Mesenchymal stem cell (in vitro differentiated cells and primary cell): ENCODE measurements at regions not wholly inside any gene's neighbourhood (a gene's known extent, or its start where the extent isn't known, plus 50 kb on each side); places are given as distances from the start of the nearest gene placed in this dataset.

ENCODE experiments used
- DNase-seq: peaks from one replicate; pipeline ENCODE4 v3.0.0-alpha.2; 2013
- H2AFZ ChIP-seq: one replicate; pipeline ENCODE4 v1.6.1; 2013; ENCODE audit warnings: low read depth, mild to moderate bottlenecking, control low read depth, inconsistent platforms, low read length, moderate library complexity
- H2AK5ac ChIP-seq: 2 replicates; pipeline ENCODE4 v1.6.1; 2013; ENCODE audit warnings: low read length, moderate library complexity, mild to moderate bottlenecking, inconsistent platforms; ENCODE audit not compliant: severe bottlenecking
- H2BK120ac ChIP-seq: one replicate; pipeline ENCODE4 v1.6.1; 2013; ENCODE audit warnings: low read depth, mild to moderate bottlenecking, inconsistent platforms, low read length, moderate library complexity
- H2BK12ac ChIP-seq, 2 experiments: one replicate each; pipeline ENCODE4 v1.6.1; 2013; ENCODE audit warnings: inconsistent platforms in 2 of 2, low read length in 2 of 2, mild to moderate bottlenecking in 2 of 2, moderate library complexity in 2 of 2, control low read depth in 1 of 2
- H2BK15ac ChIP-seq: one replicate; pipeline ENCODE4 v1.6.1; 2013; ENCODE audit warnings: mild to moderate bottlenecking, low read depth, inconsistent platforms; ENCODE audit not compliant: poor library complexity, severe bottlenecking
- H2BK5ac ChIP-seq: 2 replicates; pipeline ENCODE4 v1.6.1; 2013; ENCODE audit warnings: low read depth, mild to moderate bottlenecking, low read length, control low read depth, inconsistent platforms; ENCODE audit not compliant: poor library complexity, severe bottlenecking
- H3K14ac ChIP-seq, 2 experiments: one replicate each; pipeline ENCODE4 v1.6.1; 2013; ENCODE audit warnings: inconsistent platforms in 2 of 2, low read length in 2 of 2, control low read depth in 1 of 2, mild to moderate bottlenecking in 1 of 2, moderate library complexity in 1 of 2
- H3K18ac ChIP-seq, 2 experiments: one replicate each; pipeline ENCODE4 v1.6.1; 2013; ENCODE audit warnings: inconsistent platforms in 2 of 2, low read length in 2 of 2, control low read depth in 1 of 2, low read depth in 1 of 2, mild to moderate bottlenecking in 1 of 2
- H3K23ac ChIP-seq, 2 experiments: one replicate each; pipeline ENCODE4 v1.6.1; 2013; ENCODE audit warnings: inconsistent platforms in 2 of 2, low read length in 2 of 2, mild to moderate bottlenecking in 2 of 2, moderate library complexity in 2 of 2, control low read depth in 1 of 2
- H3K27ac ChIP-seq: 2 replicates; pipeline ENCODE4 v1.5.1; 2013; ENCODE audit warnings: mild to moderate bottlenecking, moderate library complexity, low read length, control low read depth, inconsistent platforms; ENCODE audit not compliant: poor library complexity, severe bottlenecking
- H3K27me3 ChIP-seq, 2 experiments: 2 replicates each; pipeline versions ENCODE4 v1.6.1 to v1.7.0; 2013; ENCODE audit warnings: low read length in 2 of 2, mild to moderate bottlenecking in 2 of 2, moderate library complexity in 2 of 2, control low read depth in 1 of 2, inconsistent platforms in 1 of 2; ENCODE audit not compliant: control insufficient read depth in 1 of 2, insufficient read depth in 1 of 2
- H3K36me3 ChIP-seq, 2 experiments: 2 replicates each; pipeline versions ENCODE4 v1.6.1 to v1.7.0; 2013; ENCODE audit warnings: low read length in 2 of 2, control low read depth in 1 of 2, inconsistent platforms in 1 of 2, low read depth in 1 of 2, mild to moderate bottlenecking in 1 of 2; ENCODE audit not compliant: insufficient read depth in 2 of 2, control insufficient read depth in 1 of 2
- H3K4ac ChIP-seq, 2 experiments: one replicate each; pipeline ENCODE4 v1.6.1; 2013; ENCODE audit warnings: inconsistent platforms in 2 of 2, low read length in 2 of 2, mild to moderate bottlenecking in 2 of 2, moderate library complexity in 2 of 2, control low read depth in 1 of 2, low read depth in 1 of 2
- H3K4me1 ChIP-seq: 2 replicates; pipeline ENCODE4 v1.6.1; 2013; ENCODE audit warnings: low read depth, low read length, control low read depth; ENCODE audit not compliant: control insufficient read depth, insufficient read depth
- H3K4me2 ChIP-seq: 2 replicates; pipeline ENCODE4 v1.6.1; 2013; ENCODE audit warnings: low read length, mild to moderate bottlenecking, inconsistent platforms; ENCODE audit not compliant: poor library complexity, severe bottlenecking
- H3K4me3 ChIP-seq, 2 experiments: 2 replicates each; pipeline versions ENCODE4 v1.5.1 to v1.7.0; 2013; ENCODE audit warnings: low read length in 2 of 2, mild to moderate bottlenecking in 2 of 2, control low read depth in 1 of 2, low read depth in 1 of 2; ENCODE audit not compliant: insufficient read depth in 1 of 2
- H3K79me1 ChIP-seq: replicated peaks from 2 replicates; pipeline ENCODE4 v1.6.1; 2013; ENCODE audit warnings: mild to moderate bottlenecking, control low read depth, low read length, inconsistent platforms; ENCODE audit not compliant: poor library complexity, severe bottlenecking
- H3K9ac ChIP-seq: 2 replicates; pipeline ENCODE4 v1.7.0; 2013; ENCODE audit warnings: mild to moderate bottlenecking, low read length, moderate library complexity
- H3K9me3 ChIP-seq: 2 replicates; pipeline ENCODE4 v1.7.0; 2013; ENCODE audit warnings: mild to moderate bottlenecking, low read length; ENCODE audit not compliant: control insufficient read depth
- H4K8ac ChIP-seq: one replicate; pipeline ENCODE4 v1.6.1; 2013; ENCODE audit warnings: inconsistent platforms, mild to moderate bottlenecking, low read length, moderate library complexity
- H4K91ac ChIP-seq: one replicate; pipeline ENCODE4 v1.6.1; 2013; ENCODE audit warnings: mild to moderate bottlenecking, low read length, inconsistent platforms
- WGBS: methylation state at CpG from one replicate; pipeline ENCODE4 v1.1.7; 2013; ENCODE audit warnings: mixed read lengths; 5-methylcytosine and 5-hydroxymethylcytosine counted together

- no peak overlapping the region for H2AK5ac ChIP-seq
- no peak overlapping the region for H2BK12ac ChIP-seq
- no peak overlapping the region for H4K91ac ChIP-seq
- peaks cover 18 to 49% of the 10 kb centered on the region in 2 experiments for H3K27me3 ChIP-seq
- no peak overlapping the region for H2AFZ ChIP-seq
- H2BK5ac ChIP-seq, result no peak overlapping the region
- no peaks in the 10 kb centered on the region for H3K9me3 ChIP-seq
- H3K27ac ChIP-seq, result no peak overlapping the region
- no peak overlapping the region for H3K23ac ChIP-seq
- no peak overlapping the region for H3K4ac ChIP-seq
- H3K79me1 ChIP-seq, result no peaks in the 10 kb centered on the region
- DNase-seq, result no peak
- no peak overlapping the region for H3K18ac ChIP-seq
- H3K4me3 ChIP-seq, result no peak overlapping the region
- H3K4me1 ChIP-seq, result no peaks in the 10 kb centered on the region
- no peak overlapping the region for H2BK120ac ChIP-seq
- H3K36me3 ChIP-seq, result no peaks in the 10 kb centered on the region
- no peak overlapping the region for H3K4me2 ChIP-seq
- H3K9ac ChIP-seq, result no peak overlapping the region
- H4K8ac ChIP-seq, result no peak overlapping the region
- 95% methylated on average over 22 of the region's 22 CpGs for WGBS
- H3K14ac ChIP-seq, result no peak overlapping the region
- no peak overlapping the region for H2BK15ac ChIP-seq
These were observed 87.8 kb upstream of the SLC66A3 start for GRCh38 chr2:11067221-11068078.

GRCh38 chr2:11068079-11068741 lies 87.1 kb upstream of the SLC66A3 start:
- Histone ChIP-seq H4K91ac (no peak overlapping the region), H3K4ac (no peak overlapping the region), H3K4me2 (no peak overlapping the region), H3K4me1 (no peaks in the 10 kb centered on the region), H3K79me1 (no peaks in the 10 kb centered on the region), H3K9ac (no peak overlapping the region), H3K23ac (no peak overlapping the region), H3K27ac (no peak overlapping the region), H3K4me3 (no peak overlapping the region), H3K14ac (no peak overlapping the region), H4K8ac (no peak overlapping the region), H3K36me3 (no peaks in the 10 kb centered on the region), H2BK15ac (no peak overlapping the region), H2BK5ac (no peak overlapping the region), H3K27me3 (peaks cover 18 to 49% of the 10 kb centered on the region in 2 experiments), H2AFZ (no peak overlapping the region), H2BK120ac (no peak overlapping the region), H3K9me3 (no peaks in the 10 kb centered on the region), H2BK12ac (no peak overlapping the region), H2AK5ac (no peak overlapping the region), H3K18ac (no peak overlapping the region)
- no peak for DNase-seq
- WGBS, result 95% methylated on average over 11 of the region's 11 CpGs

GRCh38 chr2:11068856-11069526 lies 86.3 kb upstream of the SLC66A3 start:
- no peak overlapping the region for H2BK5ac ChIP-seq
- H3K9ac ChIP-seq, result no peak overlapping the region
- no peak overlapping the region for H4K91ac ChIP-seq
- H2BK120ac ChIP-seq, result no peak overlapping the region
- no peak overlapping the region for H2BK15ac ChIP-seq
- DNase-seq, result no peak
- no peaks in the 10 kb centered on the region for H3K9me3 ChIP-seq
- H2BK12ac ChIP-seq, result peak overlapping the region in 1 of 2 experiments; percentile 64
- H3K18ac ChIP-seq, result no peak overlapping the region
- no peak overlapping the region for H3K4me2 ChIP-seq
- H3K27ac ChIP-seq, result no peak overlapping the region
- H3K27me3 ChIP-seq, result peaks cover 18 to 52% of the 10 kb centered on the region in 2 experiments
- no peak overlapping the region for H3K4ac ChIP-seq
- H3K4me1 ChIP-seq, result peaks cover 1% of the 10 kb centered on the region
- H4K8ac ChIP-seq, result no peak overlapping the region
- peak overlapping the region in 1 of 2 experiments; percentile 1 for H3K14ac ChIP-seq
- no peak overlapping the region for H2AK5ac ChIP-seq
- no peak overlapping the region for H3K23ac ChIP-seq
- H3K36me3 ChIP-seq, result no peaks in the 10 kb centered on the region
- no peak overlapping the region for H3K4me3 ChIP-seq
- no peaks in the 10 kb centered on the region for H3K79me1 ChIP-seq
- 92% methylated on average over 13 of the region's 13 CpGs for WGBS
- H2AFZ ChIP-seq, result no peak overlapping the region
